ENCODE measurements at regions not wholly inside any gene's neighbourhood (a gene's known extent, or its start where the extent isn't known, plus 50 kb on each side); places are given as distances from the start of the nearest gene placed in this dataset.

GRCh38 chr7:16060502-16060901 is 360.8 kb downstream of the CRPPA start:
- DNase-seq (ENCODE audit: extremely low read depth, low read depth), result no peak
- no peak for TF ChIP-seq CTCF (IDR thresholded peaks at IDR 0.05; ENCODE audit: low read depth, low read length)

- TF ChIP-seq CTCF (IDR thresholded peaks at IDR 0.05; ENCODE audit: low read depth, low read length), result no peak
- DNase-seq (ENCODE audit: extremely low read depth, low read depth), result no peak
These were observed 365.9 kb downstream of the CRPPA start for GRCh38 chr7:16055263-16055976.

- no peak for TF ChIP-seq CTCF (IDR thresholded peaks at IDR 0.05; ENCODE audit: low read depth, low read length)
- DNase-seq (ENCODE audit: extremely low read depth, low read depth), result no peak
These were observed 365.2 kb upstream of the MEOX2 start for GRCh38 chr7:16051561-16052255.

- no peak for TF ChIP-seq CTCF (IDR thresholded peaks at IDR 0.05; ENCODE audit: low read depth, low read length)
- DNase-seq (ENCODE audit: extremely low read depth, low read depth), result no peak
These were observed 359.6 kb upstream of the MEOX2 start for GRCh38 chr7:16046041-16046440.

- TF ChIP-seq CTCF (IDR thresholded peaks at IDR 0.05; ENCODE audit: low read depth, low read length), result no peak
- DNase-seq (ENCODE audit: extremely low read depth, low read depth), result no peak
These were observed 358.8 kb upstream of the MEOX2 start for GRCh38 chr7:16045296-16045695.

GRCh38 chr7:16044645-16045044 is 358.2 kb upstream of the MEOX2 start:
- TF ChIP-seq CTCF (IDR thresholded peaks at IDR 0.05; ENCODE audit: low read depth, low read length), result no peak

GRCh38 chr7:16040346-16040745 is 353.9 kb upstream of the MEOX2 start:
- no peak for TF ChIP-seq CTCF (IDR thresholded peaks at IDR 0.05; ENCODE audit: low read depth, low read length)
- DNase-seq (ENCODE audit: extremely low read depth, low read depth), result no peak

More at GRCh38 chr7:16044645-16045044, 358.2 kb upstream of the MEOX2 start:
- DNase-seq (ENCODE audit: extremely low read depth, low read depth), result no peak
